Myocyte (in vitro differentiated cells): ENCODE measurements at regions not wholly inside any gene's neighbourhood (a gene's known extent, or its start where the extent isn't known, plus 50 kb on each side); places are given as distances from the start of the nearest gene placed in this dataset.
A peak's percentile ranks its signal among the peaks of the same experiment; 100 is the strongest.
"Not testable (repeated sequence)": the region's sequence is repeated elsewhere in the genome, so short reads cannot be mapped to it uniquely, and the experiment has no call there.

Source experiments
- DNase-seq: peaks from one replicate; pipeline ENCODE4 v3.0.0-alpha.2; 2012; ENCODE audit warnings: low read depth

DNA sequence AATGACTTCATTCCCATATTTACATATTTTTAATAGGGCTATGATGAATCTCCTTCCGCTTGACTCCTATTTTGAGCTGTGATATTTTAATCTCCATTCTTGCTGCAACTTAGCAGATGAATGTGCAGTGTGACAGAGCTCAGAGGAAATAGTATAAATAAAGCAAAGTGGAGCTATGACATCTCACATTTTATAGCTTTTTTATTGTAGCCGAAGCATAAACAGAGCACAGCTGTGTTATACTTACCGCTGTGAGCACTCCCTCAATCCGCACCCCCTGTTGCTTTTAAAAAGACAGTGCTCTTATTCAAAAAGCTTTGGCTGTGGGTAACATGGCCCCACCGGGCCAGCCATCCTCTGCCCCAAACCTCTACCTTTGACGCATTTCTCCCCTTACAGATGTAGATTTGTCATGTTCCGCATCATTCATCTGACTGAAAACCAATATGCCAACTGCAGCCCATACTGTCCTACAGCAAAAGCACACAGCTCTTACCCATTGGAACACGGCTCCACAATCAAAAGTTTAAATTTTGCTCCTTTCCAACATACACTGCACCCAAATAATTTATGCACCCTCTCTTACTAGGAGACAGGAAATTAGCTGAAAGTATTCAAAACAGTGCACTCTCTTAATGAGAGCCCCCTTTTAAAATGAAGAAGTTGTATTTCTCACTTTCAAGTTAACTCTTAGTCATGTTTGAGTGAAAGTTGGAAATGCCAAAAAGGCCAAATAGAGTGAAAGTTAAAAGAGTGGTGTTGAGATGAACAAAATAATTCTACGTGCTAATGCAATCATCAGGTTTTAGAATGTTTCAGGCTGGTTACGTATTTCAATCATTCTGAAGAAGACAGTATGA lies 429.3 kb upstream of the SOX5 start:
- DNase-seq, result peak; percentile 27

DNA sequence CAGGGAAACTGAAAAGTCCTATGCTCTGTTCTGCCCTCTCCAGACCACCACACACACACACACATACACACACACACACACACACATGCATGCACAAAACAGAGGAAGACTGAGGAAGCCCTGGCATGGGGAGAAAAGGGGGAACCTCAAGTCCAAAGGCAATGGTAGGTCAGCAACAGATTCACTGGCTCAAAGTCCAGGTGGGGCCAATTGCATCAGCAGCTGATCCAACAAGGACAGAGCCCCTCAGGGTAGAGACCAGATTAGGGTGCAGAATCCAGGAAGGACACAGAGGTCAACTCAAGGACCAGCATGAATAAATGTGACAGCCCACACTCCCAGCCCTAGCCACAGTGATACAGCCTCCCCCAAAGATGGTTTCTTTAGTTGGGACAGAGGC lies 425.0 kb upstream of the SOX5 start:
- DNase-seq, result no peak

GRCh38 chr12:24373004-24373403 lies 423.5 kb upstream of the SOX5 start:
- DNase-seq, result no peak

DNA sequence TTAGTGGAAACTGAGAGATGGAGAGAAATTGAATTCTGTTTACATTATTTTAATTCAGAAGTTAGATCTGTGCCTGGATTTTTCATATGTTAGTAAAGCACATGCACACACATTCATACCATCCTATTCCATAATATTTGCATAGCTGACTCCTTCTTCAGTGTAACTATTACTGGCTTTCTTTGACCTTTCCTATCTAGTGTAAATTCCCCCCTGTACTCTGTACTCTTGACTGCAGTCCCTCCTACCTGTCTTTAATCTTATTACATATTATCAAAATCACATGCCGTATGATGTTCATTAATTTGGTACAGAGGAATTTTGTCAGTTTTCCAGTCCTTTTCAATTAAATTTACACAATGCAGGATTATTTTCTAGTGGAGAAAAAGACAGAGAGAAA lies 417.0 kb upstream of the SOX5 start:
- DNase-seq, result no peak

DNA sequence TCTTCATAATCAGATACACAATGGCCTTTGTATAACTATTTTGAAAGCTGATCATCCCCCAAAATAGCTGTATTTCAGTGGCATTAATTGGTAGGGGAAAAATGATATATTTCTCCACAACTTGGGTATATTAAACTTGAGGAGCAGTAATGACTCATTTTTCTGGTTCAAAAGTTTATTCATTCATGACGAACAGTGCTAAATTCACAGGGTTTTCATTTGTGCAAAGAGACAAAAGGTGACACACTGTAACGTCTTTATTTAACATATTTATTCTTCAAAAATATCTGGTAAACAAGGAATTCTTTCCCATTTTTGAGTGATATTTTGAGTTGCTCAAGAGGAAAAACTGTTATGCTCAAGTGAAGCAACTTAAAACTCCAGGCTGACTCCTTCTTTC lies 415.5 kb upstream of the SOX5 start:
- DNase-seq, result no peak

GRCh38 chr12:24363177-24363754 lies 413.8 kb upstream of the SOX5 start:
- no peak for DNase-seq

GRCh38 chr12:24361877-24362580 lies 412.6 kb upstream of the SOX5 start:
- no peak for DNase-seq

DNA sequence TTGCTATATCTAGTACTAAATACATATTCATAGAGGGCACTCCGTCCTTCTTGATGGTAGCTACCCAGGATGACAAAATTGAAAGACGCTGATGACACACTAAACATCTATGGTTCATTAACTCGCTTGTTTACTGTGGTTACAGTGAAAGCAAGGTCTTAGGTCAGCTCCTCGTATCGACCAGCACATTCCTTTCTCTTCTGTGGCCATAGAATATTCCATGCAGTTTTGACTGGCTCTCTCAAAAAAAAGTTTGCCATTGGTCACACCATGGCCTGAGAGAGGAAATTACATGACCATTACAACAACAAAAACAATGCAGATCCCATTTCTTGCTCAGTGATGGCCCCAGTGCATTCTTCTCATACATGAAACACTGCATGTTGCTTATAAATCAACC lies 411.4 kb upstream of the SOX5 start:
- DNase-seq, result no peak

DNA sequence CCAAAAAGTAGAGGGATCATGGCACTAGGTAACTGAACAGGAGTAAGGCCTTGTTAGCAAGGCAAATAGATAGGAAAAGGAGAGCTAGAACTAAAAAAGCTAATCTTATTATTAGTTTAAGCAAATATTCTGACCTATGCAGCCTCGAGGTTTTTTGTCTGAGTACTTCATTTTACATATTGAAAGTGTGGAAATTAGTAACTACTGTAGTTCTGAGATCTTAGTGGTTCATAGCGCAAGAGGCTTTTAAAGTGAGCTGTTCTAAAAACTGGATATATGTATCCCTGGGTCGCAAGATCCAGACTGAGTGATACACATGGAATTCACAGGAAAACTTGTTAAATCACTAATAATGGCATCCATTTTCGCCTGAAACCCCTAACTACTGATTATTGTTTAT lies 411.0 kb upstream of the SOX5 start:
- DNase-seq, result no peak

GRCh38 chr12:24360057-24360456 lies 410.6 kb upstream of the SOX5 start:
- no peak for DNase-seq

DNA sequence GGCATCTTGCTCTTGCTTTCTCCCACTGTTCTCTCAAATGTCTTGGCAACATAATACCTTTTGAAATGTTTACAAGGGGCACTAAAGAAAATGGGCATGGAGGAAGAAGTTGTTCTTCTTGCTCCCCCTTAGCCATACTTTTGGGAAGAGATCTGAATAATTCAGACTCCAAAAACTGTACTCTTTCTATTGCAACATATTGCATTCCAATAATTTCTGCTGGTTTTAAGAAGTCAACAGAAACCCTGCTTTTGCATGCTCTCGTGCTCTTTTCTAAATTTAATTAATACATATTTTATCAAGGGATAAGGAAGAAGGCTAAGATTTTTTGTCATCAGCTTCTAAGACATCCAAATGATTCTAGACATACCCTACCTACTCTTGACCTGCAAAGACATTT lies 409.9 kb upstream of the SOX5 start:
- DNase-seq, result no peak

- no peak for DNase-seq
Observed at GRCh38 chr12:24356240-24356804, 406.9 kb upstream of the SOX5 start.

- no peak for DNase-seq
Observed at GRCh38 chr12:24352363-24352762, 402.9 kb upstream of the SOX5 start.

GRCh38 chr12:24349051-24349799 lies 399.8 kb upstream of the SOX5 start:
- no peak for DNase-seq

- not testable (repeated sequence) for DNase-seq
Observed at GRCh38 chr12:24348180-24348579, 398.7 kb upstream of the SOX5 start.

GRCh38 chr12:24328261-24328660 lies 378.8 kb upstream of the SOX5 start:
- no peak for DNase-seq

DNA sequence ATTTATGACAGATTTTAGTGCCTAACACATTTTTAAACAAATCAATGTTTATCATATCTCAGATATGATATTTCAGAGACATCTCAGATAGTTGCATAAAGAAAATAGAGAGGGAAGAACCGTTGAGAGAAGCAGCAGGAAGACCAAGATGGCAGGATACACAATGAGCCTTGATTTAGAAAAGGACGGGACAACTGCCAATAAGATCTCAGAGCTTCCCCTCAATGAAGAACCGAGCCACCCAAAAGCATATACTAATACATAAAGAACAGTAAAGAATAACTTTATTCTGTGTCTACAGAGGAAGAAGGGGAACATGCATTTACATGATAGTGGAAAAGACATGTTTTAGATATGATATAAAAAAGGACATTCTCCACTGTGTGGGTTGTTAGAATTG lies 375.9 kb upstream of the SOX5 start:
- no peak for DNase-seq

DNA sequence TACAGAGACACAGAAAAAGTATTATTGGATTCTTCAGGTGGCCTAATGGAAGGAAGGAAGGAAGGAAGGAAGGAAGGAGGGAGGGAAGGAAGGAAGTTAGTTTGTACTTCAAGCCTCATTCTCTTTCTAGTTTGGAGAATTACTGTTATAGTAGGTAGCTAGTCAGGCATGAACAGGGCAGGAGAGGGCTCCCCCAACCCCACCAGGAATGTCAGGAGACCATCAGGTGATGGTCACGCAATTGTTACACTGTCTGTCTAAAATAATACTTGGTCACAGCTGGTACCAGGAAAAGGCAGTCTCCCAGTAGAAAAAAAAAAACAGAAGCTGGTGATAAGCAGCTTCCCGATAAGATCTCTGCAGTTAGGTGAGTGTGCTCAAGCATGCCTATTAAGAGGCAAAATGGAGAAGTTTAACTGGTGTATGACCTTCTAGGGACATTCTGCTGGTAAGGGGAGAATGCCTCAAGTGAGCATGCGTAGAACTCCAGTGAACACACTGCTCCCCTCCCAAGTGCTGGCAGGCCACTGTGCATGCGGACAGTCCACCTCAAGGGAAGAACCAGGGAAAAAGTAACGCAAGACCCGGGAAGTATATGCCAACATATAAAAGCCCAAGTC lies 358.4 kb upstream of the SOX5 start:
- DNase-seq, result no peak

- DNase-seq, result no peak
Observed at GRCh38 chr12:24307153-24307552, 357.7 kb upstream of the SOX5 start.

DNA sequence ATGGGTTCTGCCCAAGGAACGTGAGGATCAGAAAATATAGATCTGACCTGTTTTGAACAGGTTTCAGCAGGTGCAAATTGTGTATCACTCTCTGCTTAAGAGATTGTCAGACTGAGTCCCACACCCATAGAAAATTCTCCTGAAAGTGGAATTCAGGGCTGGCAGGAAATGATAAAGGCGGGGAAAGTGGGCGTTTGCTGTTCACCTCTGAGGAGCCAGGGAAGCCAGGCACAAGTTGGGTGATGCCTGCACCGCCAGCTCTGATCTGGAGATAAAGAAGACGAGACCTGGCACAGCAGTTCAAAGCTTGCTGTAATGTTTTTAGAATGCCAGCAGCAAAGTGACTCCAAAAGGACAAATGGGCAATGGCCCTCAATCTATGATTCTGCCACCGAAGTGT lies 356.5 kb upstream of the SOX5 start:
- no peak for DNase-seq

- DNase-seq, result no peak
Observed at GRCh38 chr12:24304285-24304684, 354.8 kb upstream of the SOX5 start.
